ENCODE measurements at regions not wholly inside any gene's neighbourhood (a gene's known extent, or its start where the extent isn't known, plus 50 kb on each side); places are given as distances from the start of the nearest gene placed in this dataset.

- H3K4me1 ChIP-seq (ENCODE audit: control insufficient read depth in 1 of 2, insufficient read depth in 2 of 2, low read depth in 1 of 2, low read length in 1 of 2): peaks cover 6 to 14% of the 10 kb centered on the region in 2 experiments; a peak in 2 of 4 replicates
- no peak for TF ChIP-seq FOXJ3 (CRISPR knock-in tag; IDR thresholded peaks at IDR 0.05)
- no peak for TF ChIP-seq FOSL2 (IDR thresholded peaks at IDR 0.05; ENCODE audit: borderline replicate concordance, low read depth)
- no peak for TF ChIP-seq TEAD4 (IDR thresholded peaks at IDR 0.05; ENCODE audit: borderline replicate concordance, insufficient read depth)
- TF ChIP-seq SMC3 (IDR thresholded peaks at IDR 0.05; ENCODE audit: low read depth, low read length): no peak
- no peak for TF ChIP-seq RAD21 (IDR thresholded peaks at IDR 0.05; ENCODE audit: low read length)
- no peak for TF ChIP-seq IRF3 (IDR thresholded peaks at IDR 0.05; ENCODE audit: low read depth, low read length)
- H3K4me3 ChIP-seq (ENCODE audit: low read depth in 2 of 2, low read length in 1 of 2): no peak overlapping the region
- no peaks in the 10 kb centered on the region for H3F3A ChIP-seq (replicated peaks; ENCODE audit: insufficient read depth)
- no peak overlapping the region for H3K4me2 ChIP-seq
- no peak overlapping the region for H3K27ac ChIP-seq (ENCODE audit: low read depth in 2 of 2, low read length in 1 of 2)
- ChIA-PET CTCF (interaction anchor here (0.9 to 1.0 kb wide), 3 partner anchors 12 to 177 kb away, joined by 3 to 5 read pairs (median 3); partner anchors contain the start of gene SNX18), POLR2A (no interaction called here)
- no peaks in the 10 kb centered on the region for H3K36me3 ChIP-seq (replicated peaks in 1 of 2; ENCODE audit: control insufficient read depth in 1 of 2, insufficient read depth in 2 of 2, low read length in 1 of 2)
- no peaks in the 10 kb centered on the region for H3K79me2 ChIP-seq (ENCODE audit: insufficient read depth)
- H3K27me3 ChIP-seq (ENCODE audit: insufficient read depth): no peaks in the 10 kb centered on the region
- H3K9me2 ChIP-seq: no peaks in the 10 kb centered on the region
- H3K9ac ChIP-seq: no peak overlapping the region
- H4K20me1 ChIP-seq (ENCODE audit: insufficient read depth): no peaks in the 10 kb centered on the region
- H3K9me3 ChIP-seq: no peaks in the 10 kb centered on the region
- no peak overlapping the region for H2AFZ ChIP-seq (ENCODE audit: low read depth)
- 70% methylated on average over 5 of the region's 7 CpGs for WGBS (ENCODE audit: low lambda C conversion rate)
- DNase-seq: no peak
These were observed 176.5 kb downstream of the SNX18 start for GRCh38 chr5:54693936-54694657.

- H2AFZ ChIP-seq (ENCODE audit: low read depth): no peak overlapping the region
- no peak for DNase-seq
- no peak overlapping the region for H3K4me3 ChIP-seq (ENCODE audit: low read depth in 2 of 2, low read length in 1 of 2)
- no peaks in the 10 kb centered on the region for H3K36me3 ChIP-seq (replicated peaks in 1 of 2; ENCODE audit: control insufficient read depth in 1 of 2, insufficient read depth in 2 of 2, low read length in 1 of 2)
- CTCF ChIA-PET: no interaction called here
- no peaks in the 10 kb centered on the region for H3K9me2 ChIP-seq
- no peaks in the 10 kb centered on the region for H3K79me2 ChIP-seq (ENCODE audit: insufficient read depth)
- H3K27me3 ChIP-seq (ENCODE audit: insufficient read depth): no peaks in the 10 kb centered on the region
- WGBS (ENCODE audit: low lambda C conversion rate): 31% methylated on average over 4 of the region's 4 CpGs
- no peak overlapping the region for H3K9ac ChIP-seq
- H3K4me1 ChIP-seq (ENCODE audit: control insufficient read depth in 1 of 2, insufficient read depth in 2 of 2, low read depth in 1 of 2, low read length in 1 of 2): peaks cover 6 to 14% of the 10 kb centered on the region in 2 experiments; a peak in 1 of 4 replicates
- no peak overlapping the region for H3K4me2 ChIP-seq
- H3K9me3 ChIP-seq: no peaks in the 10 kb centered on the region
- H3F3A ChIP-seq (replicated peaks; ENCODE audit: insufficient read depth): no peaks in the 10 kb centered on the region
- TF ChIP-seq YY1 (IDR thresholded peaks at IDR 0.05; ENCODE audit: low read depth) (no peak), FOXM1 (IDR thresholded peaks at IDR 0.05; ENCODE audit: low read depth) (no peak), SIN3A (IDR thresholded peaks at IDR 0.05; ENCODE audit: borderline replicate concordance, low read depth, low read length) (no peak)
- POLR2A ChIA-PET: no interaction called here
- no peak overlapping the region for H3K27ac ChIP-seq (ENCODE audit: low read depth in 2 of 2, low read length in 1 of 2)
- H4K20me1 ChIP-seq (ENCODE audit: insufficient read depth): no peaks in the 10 kb centered on the region
These were observed 175.1 kb downstream of the SNX18 start for GRCh38 chr5:54692631-54693030.

- no peaks in the 10 kb centered on the region for H3K9me3 ChIP-seq
- no peaks in the 10 kb centered on the region for H3K27me3 ChIP-seq (ENCODE audit: insufficient read depth)
- no peak overlapping the region for H2AFZ ChIP-seq (ENCODE audit: low read depth)
- no peaks in the 10 kb centered on the region for H3F3A ChIP-seq (replicated peaks; ENCODE audit: insufficient read depth)
- no peaks in the 10 kb centered on the region for H3K9me2 ChIP-seq
- ChIA-PET POLR2A (no interaction called here), CTCF (no interaction called here)
- H4K20me1 ChIP-seq (ENCODE audit: insufficient read depth): no peaks in the 10 kb centered on the region
- no peaks in the 10 kb centered on the region for H3K36me3 ChIP-seq (replicated peaks in 1 of 2; ENCODE audit: control insufficient read depth in 1 of 2, insufficient read depth in 2 of 2, low read length in 1 of 2)
- H3K4me2 ChIP-seq: no peak overlapping the region
- H3K79me2 ChIP-seq (ENCODE audit: insufficient read depth): no peaks in the 10 kb centered on the region
- DNase-seq: no peak
- no peak overlapping the region for H3K4me3 ChIP-seq (ENCODE audit: low read depth in 2 of 2, low read length in 1 of 2)
- H3K9ac ChIP-seq: no peak overlapping the region
- H3K27ac ChIP-seq (ENCODE audit: low read depth in 2 of 2, low read length in 1 of 2): no peak overlapping the region
- 59% methylated on average over 3 of the region's 3 CpGs for WGBS (ENCODE audit: low lambda C conversion rate)
- peaks cover under 1 to 11% of the 10 kb centered on the region in 2 experiments; a peak in 1 of 4 replicates for H3K4me1 ChIP-seq (ENCODE audit: control insufficient read depth in 1 of 2, insufficient read depth in 2 of 2, low read depth in 1 of 2, low read length in 1 of 2)
- TF ChIP-seq PBX3 (IDR thresholded peaks at IDR 0.05) (no peak), FOSL2 (IDR thresholded peaks at IDR 0.05; ENCODE audit: borderline replicate concordance, low read depth) (no peak), ELF1 (IDR thresholded peaks at IDR 0.05) (no peak), POLR2AphosphoS5 (IDR thresholded peaks at IDR 0.05; ENCODE audit: low read depth, low read length) (no peak), FOXM1 (IDR thresholded peaks at IDR 0.05; ENCODE audit: low read depth) (no peak), EP300 (IDR thresholded peaks at IDR 0.05; ENCODE audit: borderline replicate concordance in 1 of 2, low read depth in 1 of 2, low read length in 1 of 2) (no peak), CTCF (IDR thresholded peaks at IDR 0.05) (no peak), CHD2 (IDR thresholded peaks at IDR 0.05; ENCODE audit: low read length, partially characterized antibody) (no peak), NFIC (IDR thresholded peaks at IDR 0.05; ENCODE audit: borderline replicate concordance) (no peak), IRF3 (IDR thresholded peaks at IDR 0.05; ENCODE audit: low read depth, low read length) (no peak), TCF12 (IDR thresholded peaks at IDR 0.05) (no peak), RFX5 (IDR thresholded peaks at IDR 0.05; ENCODE audit: low read length) (no peak)
These were observed 174.1 kb downstream of the SNX18 start for GRCh38 chr5:54691656-54692055.

Data from SK-N-SH (cell line).